CD4-positive, alpha-beta T cell (primary cell): ENCODE measurements at regions not wholly inside any gene's neighbourhood (a gene's known extent, or its start where the extent isn't known, plus 50 kb on each side); places are given as distances from the start of the nearest gene placed in this dataset.
"Not testable (repeated sequence)": the region's sequence is repeated elsewhere in the genome, so short reads cannot be mapped to it uniquely, and the experiment has no call there.

Source experiments
- ATAC-seq: fragments of 200-7000 bp; cut with Tn5 transposase; one replicate; pipeline ENCODE4 v1.10.0; 2022; ENCODE audit warnings: mild to moderate bottlenecking; ENCODE audit not compliant: poor library complexity
- CTCF ChIA-PET: fragments of 350-600 bp; sonication (Branson Sonifier 250); formaldehyde crosslinking; loops from one replicate; lab custom pipeline; 2021; ENCODE audit warnings: antibody characterized with exemption, inconsistent platforms; lab: Charles Lee
- POLR2A ChIA-PET: fragments of 350-600 bp; sonication (Branson Sonifier 250); formaldehyde crosslinking; loops from one replicate; lab custom pipeline; 2021; ENCODE audit warnings: antibody characterized with exemption, inconsistent platforms; lab: Charles Lee
- DNase-seq, 14 experiments: peaks; one replicate each; pipeline ENCODE4 v3.0.0-alpha.2; 2013 to 2020; ENCODE audit warnings: mixed read lengths in 2 of 14
- H3K27ac ChIP-seq, 2 donors: one replicate each; pipeline versions ENCODE4 v1.5.1 to v1.7.0; 2013; ENCODE audit warnings: low read length in 2 of 2, low read depth in 1 of 2, mild to moderate bottlenecking in 1 of 2
- H3K27me3 ChIP-seq, 2 experiments: 1 replicate in 1 of 2; 2 replicates in 1 of 2; pipeline versions ENCODE4 v1.6.1 to v1.7.0; 2013; ENCODE audit warnings: low read length in 2 of 2, control low read depth in 1 of 2, mild to moderate bottlenecking in 1 of 2, moderate library complexity in 1 of 2; ENCODE audit not compliant: insufficient read depth in 2 of 2, control insufficient read depth in 1 of 2
- H3K36me3 ChIP-seq: one replicate; pipeline ENCODE4 v1.6.1; 2013; ENCODE audit warnings: low read length, control low read depth; ENCODE audit not compliant: insufficient read depth
- H3K4me1 ChIP-seq: one replicate; pipeline ENCODE4 v1.6.1; 2013; ENCODE audit warnings: low read length, control low read depth; ENCODE audit not compliant: insufficient read depth
- H3K4me3 ChIP-seq: one replicate; pipeline ENCODE4 v1.5.1; 2013; ENCODE audit warnings: mild to moderate bottlenecking, low read length, moderate library complexity
- H3K9me3 ChIP-seq, 2 experiments: 1 replicate in 1 of 2; 2 replicates in 1 of 2; pipeline versions ENCODE4 v1.6.1 to v1.7.0; 2013; ENCODE audit warnings: low read length in 2 of 2, mild to moderate bottlenecking in 2 of 2, control low read depth in 1 of 2, moderate library complexity in 1 of 2; ENCODE audit not compliant: control insufficient read depth in 1 of 2, insufficient read depth in 1 of 2
- H3K27ac Mint-ChIP-seq: one replicate; pipeline ENCODE4 v1.8.0; 2020; ENCODE audit warnings: mixed read lengths
- H3K27me3 Mint-ChIP-seq: one replicate; pipeline ENCODE4 v1.8.0; 2021; ENCODE audit warnings: mixed read lengths
- H3K36me3 Mint-ChIP-seq: one replicate; pipeline ENCODE4 v1.8.0; 2021; ENCODE audit warnings: low read depth, mixed read lengths
- H3K4me1 Mint-ChIP-seq: one replicate; pipeline ENCODE4 v1.8.0; 2021; ENCODE audit warnings: low read depth, mixed read lengths
- H3K4me3 Mint-ChIP-seq: one replicate; pipeline ENCODE4 v1.8.0; 2020; ENCODE audit warnings: mild to moderate bottlenecking, mixed read lengths
- H3K9me3 Mint-ChIP-seq: one replicate; pipeline ENCODE4 v1.8.0; 2020; ENCODE audit warnings: mixed read lengths
- CTCF ChIP-seq: fragments of 200-600 bp; IDR thresholded peaks from one replicate; pipeline ENCODE4 v1.8.0; 2022; ENCODE audit warnings: antibody characterized with exemption, mild to moderate bottlenecking
- intact Hi-C, 2 experiments: fragments of 100-400 bp; cut with DNase I in 1 of 2; cut with micrococcal nuclease in 1 of 2; formaldehyde crosslinking; loops; one replicate each; pipeline versions ENCODE4 v1.15.1 to v1.9.0; 2023 to 2025; cut with DNase I, micrococcal nuclease

GRCh38 chr19:30807278-30807677, 435.1 kb downstream of the ZNF536 start:
- DNase-seq (no peak), ATAC-seq (no peak)
- Histone ChIP-seq H3K4me1 (no peaks in the 10 kb centered on the region), H3K4me3 (no peak overlapping the region), H3K9me3 (peaks cover 0 to 3% of the 10 kb centered on the region in 2 experiments), H3K36me3 (no peaks in the 10 kb centered on the region), H3K27me3 (no peaks in the 10 kb centered on the region), H3K27ac (no peak overlapping the region)
- H3K36me3 Mint-ChIP-seq = no peaks in the 10 kb centered on the region
- no peaks in the 10 kb centered on the region for H3K9me3 Mint-ChIP-seq
- H3K27ac Mint-ChIP-seq = no peak overlapping the region
- ChIA-PET CTCF (no interaction called here), POLR2A (no interaction called here)
- no peak for TF ChIP-seq CTCF
- H3K27me3 Mint-ChIP-seq = peaks cover 21% of the 10 kb centered on the region
- H3K4me3 Mint-ChIP-seq = no peak overlapping the region
- intact Hi-C loops = no loop called here
- H3K4me1 Mint-ChIP-seq = no peaks in the 10 kb centered on the region

- no peak overlapping the region for H3K27ac Mint-ChIP-seq
- H3K27me3 Mint-ChIP-seq = peaks cover 21% of the 10 kb centered on the region
- H3K36me3 Mint-ChIP-seq = no peaks in the 10 kb centered on the region
- H3K4me3 Mint-ChIP-seq = no peak overlapping the region
- H3K4me1 Mint-ChIP-seq = no peaks in the 10 kb centered on the region
- Histone ChIP-seq H3K27me3 (no peaks in the 10 kb centered on the region), H3K27ac (no peak overlapping the region), H3K36me3 (no peaks in the 10 kb centered on the region), H3K4me1 (no peaks in the 10 kb centered on the region), H3K4me3 (no peak overlapping the region), H3K9me3 (peaks cover 0 to 3% of the 10 kb centered on the region in 2 experiments)
- ChIA-PET POLR2A (no interaction called here), CTCF (no interaction called here)
- ATAC-seq = no peak
- DNase-seq = no peak
- H3K9me3 Mint-ChIP-seq = no peaks in the 10 kb centered on the region
- intact Hi-C loops = no loop called here
- TF ChIP-seq CTCF = no peak
Observed at GRCh38 chr19:30806311-30806710, 434.1 kb downstream of the ZNF536 start.

GRCh38 chr19:30804751-30805150, 432.6 kb downstream of the ZNF536 start:
- intact Hi-C loops = no loop called here

GRCh38 chr19:30804333-30804732, 432.1 kb downstream of the ZNF536 start:
- H3K27ac Mint-ChIP-seq, intact Hi-C loops: not testable (repeated sequence)
- H3K27me3 Mint-ChIP-seq = peaks cover 20% of the 10 kb centered on the region

More at GRCh38 chr19:30804751-30805150, 432.6 kb downstream of the ZNF536 start:
- ATAC-seq = no peak
- Mint-ChIP-seq H3K27ac (no peak overlapping the region), H3K9me3 (no peaks in the 10 kb centered on the region), H3K4me1 (no peaks in the 10 kb centered on the region), H3K36me3 (no peaks in the 10 kb centered on the region), H3K4me3 (no peak overlapping the region), H3K27me3 (peaks cover 16% of the 10 kb centered on the region)
- Histone ChIP-seq H3K36me3 (no peaks in the 10 kb centered on the region), H3K9me3 (peaks cover 0 to 3% of the 10 kb centered on the region in 2 experiments), H3K4me3 (no peak overlapping the region), H3K27ac (no peak overlapping the region), H3K27me3 (no peaks in the 10 kb centered on the region), H3K4me1 (no peaks in the 10 kb centered on the region)
- ChIA-PET POLR2A (no interaction called here), CTCF (no interaction called here)
- TF ChIP-seq CTCF = no peak
- no peak for DNase-seq

More at GRCh38 chr19:30804333-30804732, 432.1 kb downstream of the ZNF536 start:
- H3K4me1 ChIP-seq, H3K27me3 ChIP-seq, DNase-seq, H3K9me3 Mint-ChIP-seq, H3K36me3 ChIP-seq, CTCF ChIA-PET, POLR2A ChIA-PET, H3K27ac ChIP-seq, H3K9me3 ChIP-seq, H3K4me3 ChIP-seq, H3K4me3 Mint-ChIP-seq, H3K4me1 Mint-ChIP-seq, H3K36me3 Mint-ChIP-seq, ATAC-seq: not testable (repeated sequence)
